ENCODE measurements at regions not wholly inside any gene's neighbourhood (a gene's known extent, or its start where the extent isn't known, plus 50 kb on each side); places are given as distances from the start of the nearest gene placed in this dataset.

- H3K27me3 ChIP-seq (ENCODE audit: control insufficient read depth, insufficient read depth, low read length, poor library complexity, severe bottlenecking), result no peaks in the 10 kb centered on the region
- Mint-ChIP-seq H3K4me3 (no peak overlapping the region), H3K36me3 (ENCODE audit: low read depth) (peaks cover 68% of the 10 kb centered on the region), H3K9me3 (peaks cover 48% of the 10 kb centered on the region), H3K27ac (no peak overlapping the region), H3K27me3 (ENCODE audit: insufficient read depth) (no peaks in the 10 kb centered on the region), H3K4me1 (no peaks in the 10 kb centered on the region)
- no peak overlapping the region for H3K4me3 ChIP-seq (ENCODE audit: low read length)
- no peak overlapping the region for H3K9ac ChIP-seq (ENCODE audit: extremely low read depth, low read length, poor library complexity, severe bottlenecking)
- no peak for TF ChIP-seq CTCF (conservative IDR thresholded peaks at IDR 0.05)
- WGBS, 2 experiments (ENCODE audit: insufficient coverage in 1 of 2, insufficient read length in 1 of 2), result 86% methylated on average over 4 to 5 of the region's 5 CpGs
- H3K27ac ChIP-seq (ENCODE audit: low read depth, low read length), result no peak overlapping the region
- H3K36me3 ChIP-seq (ENCODE audit: control insufficient read depth, insufficient read depth, low read length), result no peaks in the 10 kb centered on the region
- no peaks in the 10 kb centered on the region for H3K4me1 ChIP-seq (ENCODE audit: control insufficient read depth, insufficient read depth, low read length)
- peaks cover 30% of the 10 kb centered on the region for H3K9me3 ChIP-seq (ENCODE audit: control insufficient read depth, low read length)
- no peak for DNase-seq
These were observed 1344.3 kb upstream of the LRRTM3 start for GRCh38 chr10:65581426-65582026.

- peaks cover 6% of the 10 kb centered on the region for H3K9me3 Mint-ChIP-seq
- H3K36me3 Mint-ChIP-seq (ENCODE audit: low read depth), result peaks cover 28% of the 10 kb centered on the region
- no peak for TF ChIP-seq CTCF (conservative IDR thresholded peaks at IDR 0.05)
- H3K4me3 Mint-ChIP-seq, result no peak overlapping the region
- DNase-seq, result no peak
- H3K9me3 ChIP-seq (ENCODE audit: control insufficient read depth, low read length), result no peaks in the 10 kb centered on the region
- no peaks in the 10 kb centered on the region for H3K4me1 ChIP-seq (ENCODE audit: control insufficient read depth, insufficient read depth, low read length)
- no peak overlapping the region for H3K9ac ChIP-seq (ENCODE audit: extremely low read depth, low read length, poor library complexity, severe bottlenecking)
- 85% methylated on average over 1 of the region's 1 CpG; no CpG with 5 or more reads in 1 of the 2 experiments for WGBS, 2 experiments (ENCODE audit: insufficient coverage in 1 of 2, insufficient read length in 1 of 2)
- no peaks in the 10 kb centered on the region for H3K36me3 ChIP-seq (ENCODE audit: control insufficient read depth, insufficient read depth, low read length)
- no peaks in the 10 kb centered on the region for H3K4me1 Mint-ChIP-seq
- no peaks in the 10 kb centered on the region for H3K27me3 Mint-ChIP-seq (ENCODE audit: insufficient read depth)
- H3K27me3 ChIP-seq (ENCODE audit: control insufficient read depth, insufficient read depth, low read length, poor library complexity, severe bottlenecking), result no peaks in the 10 kb centered on the region
- no peak overlapping the region for H3K27ac Mint-ChIP-seq
- no peak overlapping the region for H3K27ac ChIP-seq (ENCODE audit: low read depth, low read length)
- H3K4me3 ChIP-seq (ENCODE audit: low read length), result no peak overlapping the region
These were observed 1323.5 kb upstream of the LRRTM3 start for GRCh38 chr10:65602182-65602865.

- no peak overlapping the region for H3K9ac ChIP-seq (ENCODE audit: extremely low read depth, low read length, poor library complexity, severe bottlenecking)
- H3K27ac Mint-ChIP-seq, result no peak overlapping the region
These were observed 1314.2 kb upstream of the LRRTM3 start for GRCh38 chr10:65611592-65611991.

More at GRCh38 chr10:65611592-65611991, 1314.2 kb upstream of the LRRTM3 start:
- Histone ChIP-seq H3K36me3 (ENCODE audit: control insufficient read depth, insufficient read depth, low read length) (no peaks in the 10 kb centered on the region), H3K27me3 (ENCODE audit: control insufficient read depth, insufficient read depth, low read length, poor library complexity, severe bottlenecking) (no peaks in the 10 kb centered on the region), H3K27ac (ENCODE audit: low read depth, low read length) (no peak overlapping the region), H3K4me1 (ENCODE audit: control insufficient read depth, insufficient read depth, low read length) (no peaks in the 10 kb centered on the region), H3K4me3 (ENCODE audit: low read length) (no peak overlapping the region), H3K9me3 (ENCODE audit: control insufficient read depth, low read length) (peaks cover 28% of the 10 kb centered on the region)
- Mint-ChIP-seq H3K4me1 (no peaks in the 10 kb centered on the region), H3K36me3 (ENCODE audit: low read depth) (peaks cover 24% of the 10 kb centered on the region), H3K4me3 (no peak overlapping the region), H3K9me3 (peaks cover 20% of the 10 kb centered on the region), H3K27me3 (ENCODE audit: insufficient read depth) (no peaks in the 10 kb centered on the region)
- WGBS, 2 experiments (ENCODE audit: insufficient coverage in 1 of 2, insufficient read length in 1 of 2), result 85% methylated on average over 2 of the region's 2 CpGs; no CpG with 5 or more reads in 1 of the 2 experiments
- no peak for DNase-seq
- no peak for TF ChIP-seq CTCF (conservative IDR thresholded peaks at IDR 0.05)
